K562 (cell line): ENCODE measurements at regions not wholly inside any gene's neighbourhood (a gene's known extent, or its start where the extent isn't known, plus 50 kb on each side); places are given as distances from the start of the nearest gene placed in this dataset.

Experiments used
- ATAC-seq: fragments of 200-7000 bp; cut with Tn5 transposase; 3 replicates; pipeline ENCODE4 v1.9.1; 2020; ENCODE audit warnings: moderate library complexity
- BruUV-seq: library from RNA; stranded (reverse); fragments of 400-500 nt; replicated peaks from 2 replicates; lab custom pipeline; 2021; lab: Mats Ljungman, UMichigan
- CTCF ChIA-PET: fragments of 300-600 bp; formaldehyde crosslinking; extraction: SDS; loops from one replicate; lab custom pipeline; 2021; ENCODE audit warnings: low intra/inter-chr PET ratio; lab: Yijun Ruan, JAX
- POLR2A ChIA-PET: fragments of 300-600, 350-650 bp; sonication (Branson Sonifier 250); formaldehyde crosslinking; extraction: SDS; loops from one replicate; lab custom pipeline; 2021; ENCODE audit warnings: antibody characterized with exemption, inconsistent platforms; lab: Yijun Ruan, JAX
- DNase-seq, 4 experiments: peaks; one replicate each; pipeline versions ENCODE4 v3.0.0 to v3.0.0-alpha.2; 2011 to 2018; ENCODE audit warnings: low spot score in 3 of 4, mixed read lengths in 3 of 4; ENCODE audit errors: extremely low read depth in 1 of 4
- FAIRE-seq: peaks from 2 replicates; lab custom pipeline; 2011; peaks lifted over from hg19 to GRCh38; lab: Jason Lieb, UNC
- H2AFZ ChIP-seq: 2 replicates; pipeline ENCODE4 v1.6.0; 2011; ENCODE audit warnings: low read depth, low read length, control low read depth, inconsistent platforms
- H3K27ac ChIP-seq: fragments of 200-600 bp; 3 replicates; pipeline ENCODE4 v1.8.0; 2011; ENCODE audit warnings: low read depth, mild to moderate bottlenecking, control low read depth, inconsistent platforms, low read length, moderate library complexity, mixed read lengths; ENCODE audit errors: extremely low read depth
- H3K27me3 ChIP-seq, 2 experiments: fragments of 300-600 bp in 1 of 2; 2 replicates in 1 of 2; 3 replicates in 1 of 2; pipeline versions ENCODE4 v1.6.0 to v1.8.0; 2011; ENCODE audit warnings: inconsistent platforms in 2 of 2, low read length in 2 of 2, mild to moderate bottlenecking in 1 of 2, mixed read lengths in 1 of 2, moderate library complexity in 1 of 2; ENCODE audit not compliant: control insufficient read depth in 2 of 2, insufficient read depth in 2 of 2
- H3K36me3 ChIP-seq: fragments of 300-600 bp; 3 replicates; pipeline ENCODE4 v1.8.0; 2011; ENCODE audit warnings: mild to moderate bottlenecking, low read length, inconsistent platforms; ENCODE audit not compliant: control insufficient read depth, insufficient read depth
- H3K4me1 ChIP-seq, 2 experiments: fragments of 200-600 bp in 1 of 2; replicated peaks in 1 of 2; 2 replicates in 1 of 2; 3 replicates in 1 of 2; pipeline versions ENCODE4 v1.5.1 to v1.8.0; 2011; ENCODE audit warnings: inconsistent platforms in 2 of 2, low read length in 2 of 2, mild to moderate bottlenecking in 1 of 2, mixed read lengths in 1 of 2, moderate library complexity in 1 of 2; ENCODE audit not compliant: control insufficient read depth in 2 of 2, insufficient read depth in 2 of 2
- H3K4me2 ChIP-seq: 2 replicates; pipeline ENCODE4 v1.6.1; 2011; ENCODE audit warnings: low read length, control low read depth, inconsistent platforms, mixed read lengths; ENCODE audit not compliant: insufficient read depth
- H3K4me3 ChIP-seq: fragments of 200-600 bp; sonication (generic), shearing (Covaris generic); 2 replicates; pipeline ENCODE4 v1.5.1; 2016; ENCODE audit warnings: control low read depth, inconsistent platforms
- H3K79me2 ChIP-seq: fragments of 200-600 bp; 3 replicates; pipeline ENCODE4 v1.8.0; 2011; ENCODE audit warnings: low read length, inconsistent platforms; ENCODE audit not compliant: control insufficient read depth, insufficient read depth
- H3K9ac ChIP-seq, 2 experiments: 2 replicates each; pipeline versions ENCODE4 v1.6.0 to v1.6.1; 2011; ENCODE audit warnings: low read depth in 2 of 2, low read length in 2 of 2, control low read depth in 1 of 2, inconsistent platforms in 1 of 2, mild to moderate bottlenecking in 1 of 2, mixed read lengths in 1 of 2; ENCODE audit not compliant: insufficient read depth in 1 of 2
- H3K9me1 ChIP-seq: one replicate; pipeline ENCODE4 v1.6.0; 2011; ENCODE audit warnings: inconsistent platforms, mild to moderate bottlenecking, low read length, moderate library complexity; ENCODE audit not compliant: control insufficient read depth, insufficient read depth
- H3K9me3 ChIP-seq: replicated peaks from 2 replicates; pipeline ENCODE4 v1.5.1; 2011; ENCODE audit warnings: low read depth, low read length, inconsistent platforms; ENCODE audit not compliant: control insufficient read depth, insufficient read depth
- H4K20me1 ChIP-seq: replicated peaks from 2 replicates; pipeline ENCODE4 v1.6.1; 2011; ENCODE audit warnings: low read length, inconsistent platforms, mixed read lengths; ENCODE audit not compliant: control insufficient read depth, insufficient read depth
- BDP1 ChIP-seq: IDR thresholded peaks from 3 replicates; pipeline ENCODE4 v1.6.1; 2011; ENCODE audit not compliant: insufficient read length, insufficient read depth
- CAMTA2 ChIP-seq: fragments of 250-450 bp; sonication (Bioruptor Pico); conservative IDR thresholded peaks from 2 replicates; pipeline ENCODE4 v1.5.1; 2022
- FOXK2 ChIP-seq, 2 experiments: fragments of 450-650 bp; IDR thresholded peaks in 1 of 2; conservative IDR thresholded peaks in 1 of 2; 2 replicates each; pipeline ENCODE4 v1.6.1; 2016; ENCODE audit warnings: low read depth in 2 of 2, mild to moderate bottlenecking in 1 of 2
- ILF3 ChIP-seq: fragments of 450-650 bp; IDR thresholded peaks from 2 replicates; pipeline ENCODE4 v1.6.1; 2018; ENCODE audit warnings: antibody characterized with exemption, mild to moderate bottlenecking, moderate library complexity, borderline replicate concordance
- JUNB ChIP-seq: fragments of 450-650 bp; formaldehyde crosslinking; conservative IDR thresholded peaks from 2 replicates; pipeline ENCODE4 v1.4.0; 2020; ENCODE audit warnings: mild to moderate bottlenecking
- RBM22 ChIP-seq: fragments of 200-400 bp; formaldehyde crosslinking; IDR thresholded peaks from 2 replicates; pipeline ENCODE4 v1.6.1; 2018; ENCODE audit warnings: low read length, low read depth; ENCODE audit not compliant: poor library complexity, severe bottlenecking
- RHOXF2B ChIP-seq: fragments of 250-450 bp; sonication (Bioruptor Pico); conservative IDR thresholded peaks from 2 replicates; pipeline ENCODE4 v1.5.1; 2021
- SNAPC5 ChIP-seq: fragments of 250-450 bp; sonication (Bioruptor Pico); IDR thresholded peaks from 2 replicates; pipeline ENCODE4 v1.8.0; 2021; ENCODE audit warnings: moderate library complexity, mild to moderate bottlenecking, inconsistent platforms
- ZFP1 ChIP-seq: fragments of 450-650 bp; formaldehyde crosslinking; IDR thresholded peaks from 2 replicates; pipeline ENCODE4 v1.4.0; 2020; ENCODE audit warnings: mild to moderate bottlenecking, mixed read lengths
- ZNF174 ChIP-seq: fragments of 250-450 bp; sonication (Bioruptor Pico); IDR thresholded peaks from 2 replicates; pipeline ENCODE4 v1.4.0; 2020; ENCODE audit warnings: mild to moderate bottlenecking
- ZNF395 ChIP-seq: fragments of 200-800 bp; sonication (Bioruptor generic); IDR thresholded peaks from 2 replicates; pipeline ENCODE4 v1.6.1; 2017; ENCODE audit warnings: missing genetic modification characterization, missing compliant biosample characterization
- ZNF449 ChIP-seq: fragments of 250-450 bp; sonication (Bioruptor Pico); IDR thresholded peaks from 2 replicates; pipeline ENCODE4 v1.8.0; 2022; ENCODE audit warnings: moderate library complexity, mild to moderate bottlenecking, inconsistent platforms
- ZNF518B ChIP-seq: fragments of 250-450 bp; sonication (Bioruptor Pico); IDR thresholded peaks from 2 replicates; pipeline ENCODE4 v1.5.0; 2021; ENCODE audit warnings: mild to moderate bottlenecking, moderate library complexity
- WGBS: fragments of 100-300 bp; shearing (Covaris generic); methylation state at CpG from one replicate; pipeline ENCODE4 v1.1.6; 2016; ENCODE audit warnings: low coverage, mixed read lengths; ENCODE audit not compliant: insufficient coverage; ENCODE audit errors: missing lambda C conversion rate; 5-methylcytosine and 5-hydroxymethylcytosine counted together
- in situ Hi-C: fragments of 300-500 bp; cut with MboI; formaldehyde crosslinking; loops from 4 replicates; pipeline ENCODE4 v1.15.0; 2018; ENCODE audit warnings: inconsistent platforms, mixed read lengths
- intact Hi-C: fragments of 100-400 bp; cut with micrococcal nuclease; formaldehyde crosslinking; loops from 2 replicates; pipeline ENCODE4 v1.14.2; 2022

GRCh38 chr13:50484472-50485113 lies 358.9 kb downstream of the DLEU7 start (continued):
- TF ChIP-seq JUNB (CRISPR knock-in tag), result no peak
- TF ChIP-seq BDP1, result no peak
- TF ChIP-seq ZNF395 (CRISPR knock-in tag), result no peak
- TF ChIP-seq ZNF174 (CRISPR knock-in tag), result no peak
- no peak for TF ChIP-seq ILF3
- no peak for TF ChIP-seq CAMTA2 (CRISPR knock-in tag)
- TF ChIP-seq RHOXF2B (CRISPR knock-in tag), result no peak
- 0 out of 4 replicates have a peak, but pooled peaks of 1 of the 2 experiments have one; percentile 22 for TF ChIP-seq FOXK2 (conservative IDR thresholded peaks at IDR 0.05 in 1 of 2, IDR thresholded peaks at IDR 0.05 in 1 of 2; ENCODE audit: low read depth in 2 of 2)

- H3K9ac ChIP-seq, result no peak overlapping the region
- no peak overlapping the region for H3K4me3 ChIP-seq
- ATAC-seq, result peak; percentile 62
- no peaks in the 10 kb centered on the region for H4K20me1 ChIP-seq
- no peaks in the 10 kb centered on the region for H3K9me1 ChIP-seq
- H3K79me2 ChIP-seq, result no peaks in the 10 kb centered on the region
- H3K4me2 ChIP-seq, result no peak overlapping the region
- no peaks in the 10 kb centered on the region for H3K27me3 ChIP-seq
- POLR2A ChIA-PET, result no interaction called here
- peak in 1 of 4 experiments; percentile 42 for DNase-seq
- H3K4me1 ChIP-seq, result peaks cover 0 to 14% of the 10 kb centered on the region in 2 experiments; a peak in 2 of 5 replicates
- 27% methylated on average over 8 of the region's 8 CpGs for WGBS
- H2AFZ ChIP-seq, result no peak overlapping the region
- CTCF ChIA-PET, result no interaction called here
- H3K36me3 ChIP-seq, result no peaks in the 10 kb centered on the region
- intact Hi-C loops, result no loop called here
- in situ Hi-C loops, result no loop called here
- no TSS peak for BruUV-seq
- H3K27ac ChIP-seq, result no peak overlapping the region
- no peaks in the 10 kb centered on the region for H3K9me3 ChIP-seq
- FAIRE-seq, result peak; percentile 70
- TF ChIP-seq RBM22, result no peak
- TF ChIP-seq ZFP1 (CRISPR knock-in tag), result no peak
- TF ChIP-seq ZNF449 (CRISPR knock-in tag), result no peak
- no peak for TF ChIP-seq SNAPC5 (CRISPR knock-in tag)
- no peak for TF ChIP-seq ZNF518B (CRISPR knock-in tag)
Measured at GRCh38 chr13:50485979-50486935, 357.2 kb downstream of the DLEU7 start.
